Spleen (tissue), 7 donors: ENCODE measurements at regions not wholly inside any gene's neighbourhood (a gene's known extent, or its start where the extent isn't known, plus 50 kb on each side); places are given as distances from the start of the nearest gene placed in this dataset.

Source experiments
- POLR2A ChIP-seq, 3 donors: fragments of 450-650 bp; IDR thresholded peaks; one replicate each; pipeline ENCODE4 v1.5.1; 2017; ENCODE audit warnings: antibody characterized with exemption in 3 of 3, mild to moderate bottlenecking in 1 of 3
- TF ChIP-seq, protein P1 (sequence below), 11 experiments: fragments of 200-600 bp in 7 of 11; fragments of 450-650 bp in 4 of 11; sonication (generic) in 4 of 11; IDR thresholded peaks in 8 of 11; conservative IDR thresholded peaks in 3 of 11; 1 replicate in 7 of 11; 2 replicates in 4 of 11; pipeline versions ENCODE4 v1.4.0 to v1.8.0; 2016 to 2021; ENCODE audit warnings: antibody characterized with exemption in 11 of 11, inconsistent platforms in 4 of 11, mild to moderate bottlenecking in 1 of 11
- donor health status: DM: no; HTN: no; CAD: no; lungs with moderate emphysema.
- donor health status: DM: no; HTN: no; CAD: no.
- donor health status: DM: no; HTN: no; CAD: no.

DNA sequence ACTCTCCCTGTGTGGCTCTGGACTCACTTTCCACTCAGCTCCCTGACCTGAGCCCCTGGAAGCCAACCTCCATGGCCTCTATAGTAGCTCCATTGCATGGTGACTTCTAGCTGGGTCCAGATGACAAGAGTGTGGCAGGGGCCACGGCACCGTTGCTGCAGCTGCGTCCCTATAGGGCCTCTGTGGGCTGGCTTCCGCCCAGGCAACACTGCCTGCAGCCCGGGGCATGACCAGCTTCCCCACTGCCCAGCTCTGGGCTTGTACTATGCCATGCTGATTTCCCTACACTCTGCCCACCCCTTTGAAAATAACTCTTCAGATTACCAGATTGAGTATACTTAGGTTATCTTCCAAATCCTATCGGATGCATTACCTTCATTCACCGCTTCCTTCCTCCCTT lies 73.8 kb upstream of the NEURL1B start:
- no peak for TF ChIP-seq POLR2A (IDR thresholded peaks at IDR 0.05)
- TF ChIP-seq, protein P1, sequence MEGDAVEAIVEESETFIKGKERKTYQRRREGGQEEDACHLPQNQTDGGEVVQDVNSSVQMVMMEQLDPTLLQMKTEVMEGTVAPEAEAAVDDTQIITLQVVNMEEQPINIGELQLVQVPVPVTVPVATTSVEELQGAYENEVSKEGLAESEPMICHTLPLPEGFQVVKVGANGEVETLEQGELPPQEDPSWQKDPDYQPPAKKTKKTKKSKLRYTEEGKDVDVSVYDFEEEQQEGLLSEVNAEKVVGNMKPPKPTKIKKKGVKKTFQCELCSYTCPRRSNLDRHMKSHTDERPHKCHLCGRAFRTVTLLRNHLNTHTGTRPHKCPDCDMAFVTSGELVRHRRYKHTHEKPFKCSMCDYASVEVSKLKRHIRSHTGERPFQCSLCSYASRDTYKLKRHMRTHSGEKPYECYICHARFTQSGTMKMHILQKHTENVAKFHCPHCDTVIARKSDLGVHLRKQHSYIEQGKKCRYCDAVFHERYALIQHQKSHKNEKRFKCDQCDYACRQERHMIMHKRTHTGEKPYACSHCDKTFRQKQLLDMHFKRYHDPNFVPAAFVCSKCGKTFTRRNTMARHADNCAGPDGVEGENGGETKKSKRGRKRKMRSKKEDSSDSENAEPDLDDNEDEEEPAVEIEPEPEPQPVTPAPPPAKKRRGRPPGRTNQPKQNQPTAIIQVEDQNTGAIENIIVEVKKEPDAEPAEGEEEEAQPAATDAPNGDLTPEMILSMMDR (IDR thresholded peaks at IDR 0.05 in 8 of 11, conservative IDR thresholded peaks at IDR 0.05 in 3 of 11) = no peak
